ENCODE measurements at regions not wholly inside any gene's neighbourhood (a gene's known extent, or its start where the extent isn't known, plus 50 kb on each side); places are given as distances from the start of the nearest gene placed in this dataset.

GRCh38 chr5:14960120-14960462 lies 88.5 kb upstream of the ANKH start:
- Histone ChIP-seq H4K91ac (ENCODE audit: insufficient read depth, low read depth, low read length) (no peak overlapping the region), H3K79me1 (ENCODE audit: low read depth in 1 of 2, low read length in 2 of 2) (no peaks in the 10 kb centered on the region), H2BK15ac (ENCODE audit: low read depth, low read length) (no peak overlapping the region), H3K23ac (ENCODE audit: low read depth, low read length) (no peak overlapping the region), H4K5ac (ENCODE audit: low read depth, low read length) (no peak overlapping the region), H4K20me1 (ENCODE audit: insufficient read depth, low read length) (no peaks in the 10 kb centered on the region), H3K9ac (ENCODE audit: low read depth, low read length) (no peak overlapping the region), H2AK9ac (replicated peaks; ENCODE audit: low read depth, low read length, poor library complexity) (no peak overlapping the region), H3K4ac (ENCODE audit: low read depth, low read length) (no peak overlapping the region), H3K4me3 (ENCODE audit: insufficient read depth, low read depth, low read length) (no peak overlapping the region), H3K27me3 (ENCODE audit: control insufficient read depth, insufficient read depth, low read length) (peaks cover 5% of the 10 kb centered on the region), H3K9me3 (ENCODE audit: control insufficient read depth, insufficient read depth, low read length) (no peaks in the 10 kb centered on the region), H3K18ac (ENCODE audit: low read depth, low read length) (no peak overlapping the region), H3K4me1 (ENCODE audit: control insufficient read depth, insufficient read depth, low read length) (no peaks in the 10 kb centered on the region), H3K36me3 (ENCODE audit: control insufficient read depth, insufficient read depth, low read length) (no peaks in the 10 kb centered on the region), H3K14ac (replicated peaks; ENCODE audit: low read depth, low read length) (no peak overlapping the region), H2AFZ (replicated peaks; ENCODE audit: low read length, poor library complexity) (no peak overlapping the region), H3K4me2 (ENCODE audit: low read depth, low read length) (no peak overlapping the region), H3K56ac (ENCODE audit: extremely low read depth, insufficient read depth, low read length) (no peak overlapping the region), H2AK5ac (ENCODE audit: low read depth, low read length) (no peak overlapping the region), H2BK120ac (ENCODE audit: low read depth, low read length) (no peak overlapping the region), H3K9me1 (ENCODE audit: insufficient read depth, low read length) (no peaks in the 10 kb centered on the region), H2BK20ac (ENCODE audit: low read depth, low read length) (no peak overlapping the region), H2BK5ac (ENCODE audit: low read depth, low read length, poor library complexity, severe bottlenecking) (no peak overlapping the region), H4K8ac (ENCODE audit: low read depth in 2 of 2, low read length in 2 of 2) (no peak overlapping the region), H3K27ac (ENCODE audit: insufficient read depth, low read length) (no peak overlapping the region)
- intact Hi-C loops (cut with micrococcal nuclease), result no loop called here
- no peak for TF ChIP-seq RFX5 (IDR thresholded peaks at IDR 0.05; ENCODE audit: low read depth, low read length)
- TF ChIP-seq USF2 (IDR thresholded peaks at IDR 0.05; ENCODE audit: low read depth, low read length), result no peak
- TF ChIP-seq NFE2L2 (IDR thresholded peaks at IDR 0.05; ENCODE audit: low read depth, low read length), result no peak
- no peak for TF ChIP-seq RCOR1 (IDR thresholded peaks at IDR 0.05; ENCODE audit: insufficient replicate concordance, low read length)
- no peak for TF ChIP-seq ELK1 (IDR thresholded peaks at IDR 0.05; ENCODE audit: borderline replicate concordance, low read depth, low read length)
- TF ChIP-seq MXI1 (IDR thresholded peaks at IDR 0.05; ENCODE audit: borderline replicate concordance, low read depth, low read length), result no peak
- no peak for TF ChIP-seq CTCF (conservative IDR thresholded peaks at IDR 0.05; ENCODE audit: low read depth, low read length)
- no peak for TF ChIP-seq POLR2A (IDR thresholded peaks at IDR 0.05; ENCODE audit: low read depth, low read length)
- no peak for TF ChIP-seq RAD21 (IDR thresholded peaks at IDR 0.05; ENCODE audit: low read length)
- TF ChIP-seq CEBPB (IDR thresholded peaks at IDR 0.05; ENCODE audit: low read depth, low read length), result no peak
- no peak for TF ChIP-seq BHLHE40 (IDR thresholded peaks at IDR 0.05; ENCODE audit: low read depth, low read length)
- no peak for TF ChIP-seq SMC3 (IDR thresholded peaks at IDR 0.05; ENCODE audit: low read depth, low read length)
- DNase-seq (no peak), ATAC-seq (ENCODE audit: low read depth) (no peak)
- 92% methylated on average over 10 of the region's 17 CpGs; no CpG with 5 or more reads in 1 of the 2 experiments for WGBS, 2 experiments (ENCODE audit: extremely low coverage in 2 of 2, insufficient read length in 1 of 2)
- in situ Hi-C loops (cut with MboI; ENCODE audit: low sequenced_read_pairs), result no loop called here
- ChIA-PET CTCF (no interaction called here), POLR2A (ENCODE audit: unreplicated experiment) (no interaction called here)
- no TSS peak for BruUV-seq (replicated peaks)
- dilution Hi-C loops (cut with HindIII; ENCODE audit: low sequenced_read_pairs, unreplicated experiment), result no loop called here

Measured in IMR-90 (cell line).